ENCODE measurements at regions not wholly inside any gene's neighbourhood (a gene's known extent, or its start where the extent isn't known, plus 50 kb on each side); places are given as distances from the start of the nearest gene placed in this dataset.
A peak's percentile ranks its signal among the peaks of the same experiment; 100 is the strongest.

DNA sequence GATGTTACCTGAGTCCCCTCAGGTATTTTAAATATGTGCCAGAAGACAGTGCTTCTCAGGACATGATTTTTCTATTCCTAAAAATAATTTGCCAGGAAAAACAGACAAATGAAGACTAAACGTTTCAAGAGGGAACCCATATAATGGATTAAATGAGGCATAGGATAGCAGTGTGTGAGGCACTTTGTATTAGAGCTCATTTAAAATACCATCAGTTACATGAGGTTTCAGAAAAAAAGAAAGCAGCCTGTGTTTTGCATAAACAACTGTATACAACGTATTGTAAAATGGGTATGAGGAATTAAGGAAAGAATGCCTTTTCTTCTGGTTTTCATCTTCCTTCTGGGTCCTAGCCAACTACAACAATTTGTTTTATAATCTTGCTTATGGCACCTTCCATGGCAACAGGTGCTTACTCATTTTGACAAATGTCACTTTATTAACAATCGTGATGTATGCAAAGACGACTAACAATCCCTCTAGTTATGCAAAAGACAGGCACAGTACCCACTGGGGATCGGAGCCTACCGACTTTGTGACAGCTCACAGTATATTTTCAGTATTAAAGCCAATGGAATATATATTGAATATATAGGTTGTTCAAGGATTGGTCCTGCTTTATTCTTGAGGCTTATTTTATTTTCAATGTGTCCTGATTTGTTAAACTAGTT is 231.6 kb upstream of the ZNF717 start:
- Histone ChIP-seq H3K4me1 (no peaks in the 10 kb centered on the region), H3K27me3 (no peaks in the 10 kb centered on the region), H3K36me3 (no peaks in the 10 kb centered on the region), H3K4me3 (no peak overlapping the region), H3K9me3 (peaks cover 0 to 23% (median 10%) of the 10 kb centered on the region in 4 donors), H3K27ac (no peak overlapping the region)
- DNase-seq, result no peak
- 64 to 76% (median 71%) methylated on average over 6 of the region's 6 CpGs for WGBS, 5 donors
- intact Hi-C loops (cut with DNase I; ENCODE audit: low total_unique reads), result no loop called here
- no peak for TF ChIP-seq EP300 (IDR thresholded peaks at IDR 0.05)
- TF ChIP-seq POLR2AphosphoS5 (IDR thresholded peaks at IDR 0.05), result no peak
- no peak for TF ChIP-seq POLR2A (IDR thresholded peaks at IDR 0.05)
- TF ChIP-seq, protein P1, sequence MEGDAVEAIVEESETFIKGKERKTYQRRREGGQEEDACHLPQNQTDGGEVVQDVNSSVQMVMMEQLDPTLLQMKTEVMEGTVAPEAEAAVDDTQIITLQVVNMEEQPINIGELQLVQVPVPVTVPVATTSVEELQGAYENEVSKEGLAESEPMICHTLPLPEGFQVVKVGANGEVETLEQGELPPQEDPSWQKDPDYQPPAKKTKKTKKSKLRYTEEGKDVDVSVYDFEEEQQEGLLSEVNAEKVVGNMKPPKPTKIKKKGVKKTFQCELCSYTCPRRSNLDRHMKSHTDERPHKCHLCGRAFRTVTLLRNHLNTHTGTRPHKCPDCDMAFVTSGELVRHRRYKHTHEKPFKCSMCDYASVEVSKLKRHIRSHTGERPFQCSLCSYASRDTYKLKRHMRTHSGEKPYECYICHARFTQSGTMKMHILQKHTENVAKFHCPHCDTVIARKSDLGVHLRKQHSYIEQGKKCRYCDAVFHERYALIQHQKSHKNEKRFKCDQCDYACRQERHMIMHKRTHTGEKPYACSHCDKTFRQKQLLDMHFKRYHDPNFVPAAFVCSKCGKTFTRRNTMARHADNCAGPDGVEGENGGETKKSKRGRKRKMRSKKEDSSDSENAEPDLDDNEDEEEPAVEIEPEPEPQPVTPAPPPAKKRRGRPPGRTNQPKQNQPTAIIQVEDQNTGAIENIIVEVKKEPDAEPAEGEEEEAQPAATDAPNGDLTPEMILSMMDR (IDR thresholded peaks at IDR 0.05), result no peak

DNA sequence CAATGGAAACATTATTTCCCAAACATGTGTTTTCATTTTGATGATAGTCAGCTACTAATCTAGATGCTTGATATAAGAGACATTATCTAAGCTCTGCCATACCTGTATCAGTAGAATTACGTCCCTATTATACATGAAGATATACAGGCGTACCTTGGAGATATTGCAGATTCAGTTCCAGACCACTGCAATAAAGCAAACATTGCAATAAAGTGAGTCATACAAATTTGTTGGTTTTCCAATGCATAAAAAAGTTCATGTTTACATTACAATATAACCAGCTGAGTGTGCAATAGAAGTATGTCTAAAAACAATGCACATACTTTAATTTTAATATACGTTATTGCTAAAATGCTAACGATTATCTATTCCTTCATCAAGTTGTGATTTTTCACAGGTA is 236.0 kb upstream of the ZNF717 start:
- WGBS, 5 donors, result 49 to 69% (median 56%) methylated on average over 4 of the region's 4 CpGs
- DNase-seq, result no peak
- H3K4me3 ChIP-seq, result no peak overlapping the region
- no peaks in the 10 kb centered on the region for H3K9me3 ChIP-seq
- intact Hi-C loops (cut with DNase I; ENCODE audit: low total_unique reads), result no loop called here
- H3K27ac ChIP-seq, result no peak overlapping the region
- H3K27me3 ChIP-seq, result no peaks in the 10 kb centered on the region
- H3K4me1 ChIP-seq, result no peaks in the 10 kb centered on the region
- TF ChIP-seq POLR2AphosphoS5 (IDR thresholded peaks at IDR 0.05) (no peak), POLR2A (IDR thresholded peaks at IDR 0.05) (no peak), EP300 (IDR thresholded peaks at IDR 0.05) (no peak)
- TF ChIP-seq, protein P1 (IDR thresholded peaks at IDR 0.05), result no peak
- H3K36me3 ChIP-seq, result no peaks in the 10 kb centered on the region

DNA sequence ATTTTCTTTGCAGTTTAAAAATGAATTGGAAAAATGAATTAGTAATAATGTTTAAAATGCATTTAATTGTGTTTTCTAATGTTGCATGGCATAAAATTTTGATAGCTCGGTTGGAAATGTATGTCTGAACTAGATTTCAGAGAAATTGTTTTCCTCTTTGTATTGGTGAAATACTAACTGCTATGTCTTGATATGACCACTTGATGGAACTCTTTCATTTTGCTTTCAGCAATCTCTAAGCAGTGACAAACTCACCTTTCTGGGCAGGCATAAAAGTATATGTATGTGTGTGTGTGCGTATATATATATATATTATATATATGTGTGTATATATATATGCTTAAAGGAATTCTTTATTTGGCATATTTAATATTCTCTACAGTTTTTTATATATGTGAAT is 239.3 kb upstream of the ZNF717 start:
- intact Hi-C loops (cut with DNase I; ENCODE audit: low total_unique reads), result no loop called here
- 35 to 56% (median 37%) methylated on average over 2 of the region's 2 CpGs for WGBS, 5 donors
- Histone ChIP-seq H3K36me3 (no peaks in the 10 kb centered on the region), H3K27ac (no peak overlapping the region), H3K27me3 (no peaks in the 10 kb centered on the region), H3K4me3 (no peak overlapping the region), H3K4me1 (no peaks in the 10 kb centered on the region), H3K9me3 (no peaks in the 10 kb centered on the region)
- DNase-seq, result peak in 1 of 2 donors; percentile 49
- no peak for TF ChIP-seq POLR2AphosphoS5 (IDR thresholded peaks at IDR 0.05)
- TF ChIP-seq, protein P1 (IDR thresholded peaks at IDR 0.05), result peak in 1 of 7 experiments; percentile 5
- no peak for TF ChIP-seq POLR2A (IDR thresholded peaks at IDR 0.05)
- no peak for TF ChIP-seq EP300 (IDR thresholded peaks at IDR 0.05)

GRCh38 chr3:76025561-76025960 is 240.2 kb upstream of the ZNF717 start:
- no peaks in the 10 kb centered on the region for H3K36me3 ChIP-seq
- no peak overlapping the region for H3K27ac ChIP-seq
- intact Hi-C loops (cut with DNase I; ENCODE audit: low total_unique reads), result no loop called here
- H3K4me3 ChIP-seq, result no peak overlapping the region
- 0 to 88% (median 48%) methylated on average over 1 of the region's 1 CpG for WGBS, 5 donors
- TF ChIP-seq POLR2A (IDR thresholded peaks at IDR 0.05), result no peak
- TF ChIP-seq, protein P1 (IDR thresholded peaks at IDR 0.05), result no peak
- TF ChIP-seq EP300 (IDR thresholded peaks at IDR 0.05), result no peak
- TF ChIP-seq POLR2AphosphoS5 (IDR thresholded peaks at IDR 0.05), result no peak
- DNase-seq, result no peak
- H3K27me3 ChIP-seq, result no peaks in the 10 kb centered on the region
- no peaks in the 10 kb centered on the region for H3K4me1 ChIP-seq
- peaks cover 0 to 6% (median under 1%) of the 10 kb centered on the region in 4 donors for H3K9me3 ChIP-seq

Data from stomach (tissue), 8 donors.